ENCODE measurements at regions not wholly inside any gene's neighbourhood (a gene's known extent, or its start where the extent isn't known, plus 50 kb on each side); places are given as distances from the start of the nearest gene placed in this dataset.

GRCh38 chr15:97162805-97163495 is 797.6 kb upstream of the ARRDC4 start:
- DNase-seq (ENCODE audit: low read depth in 2 of 2): no peak

GRCh38 chr15:97165205-97165604 is 795.3 kb upstream of the ARRDC4 start:
- no peak for DNase-seq (ENCODE audit: low read depth in 2 of 2)

DNA sequence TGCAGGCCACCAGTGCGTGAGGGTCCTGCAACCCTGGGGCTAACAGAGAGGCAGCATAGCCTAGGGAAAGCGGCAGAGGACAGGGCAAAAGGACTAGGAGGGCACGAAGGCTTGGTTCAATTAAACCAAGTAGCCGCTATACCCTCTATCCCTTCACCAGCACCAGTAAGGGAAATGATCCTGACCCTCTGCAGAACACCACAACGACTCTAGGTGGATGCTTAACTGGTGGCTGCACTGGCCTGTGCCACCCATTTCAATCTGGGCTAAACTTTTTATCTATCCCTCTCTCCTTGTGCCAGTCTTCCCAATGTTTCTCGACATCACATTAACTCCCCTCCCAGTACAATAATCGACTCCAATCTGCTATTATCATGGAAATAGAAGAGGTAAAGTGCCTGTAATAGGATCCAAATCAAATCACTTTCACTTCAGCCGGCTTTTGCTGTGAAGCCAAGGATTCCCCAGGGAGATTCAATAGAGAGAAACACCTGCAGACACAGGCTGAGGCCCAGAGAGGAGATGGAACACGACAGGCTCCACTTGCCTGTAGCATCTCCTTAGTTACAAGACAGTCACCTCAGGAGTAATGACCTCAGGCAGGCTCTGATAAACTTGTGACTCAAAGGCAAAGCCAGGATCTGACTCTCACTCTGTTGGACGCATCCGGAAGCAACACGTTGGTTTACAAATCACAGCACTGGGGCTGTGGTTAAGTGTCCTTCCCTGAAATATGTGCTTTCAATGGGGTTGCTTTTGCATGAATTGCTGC is 791.6 kb upstream of the ARRDC4 start:
- no peak for DNase-seq (ENCODE audit: low read depth in 2 of 2)

GRCh38 chr15:97171556-97171955 is 788.9 kb upstream of the ARRDC4 start:
- no peak for DNase-seq (ENCODE audit: low read depth in 2 of 2)

- no peak for DNase-seq (ENCODE audit: low read depth in 2 of 2)
Observed at GRCh38 chr15:97174886-97175540, 785.5 kb upstream of the ARRDC4 start.

- DNase-seq (ENCODE audit: low read depth in 2 of 2): no peak
Observed at GRCh38 chr15:97177151-97177577, 783.3 kb upstream of the ARRDC4 start.

- DNase-seq (ENCODE audit: low read depth in 2 of 2): no peak
Observed at GRCh38 chr15:97182581-97182980, 777.9 kb upstream of the ARRDC4 start.

GRCh38 chr15:97189162-97189780 is 771.2 kb upstream of the ARRDC4 start:
- no peak for DNase-seq (ENCODE audit: low read depth in 2 of 2)

GRCh38 chr15:97194750-97195149 is 765.8 kb upstream of the ARRDC4 start:
- no peak for DNase-seq (ENCODE audit: low read depth in 2 of 2)

DNA sequence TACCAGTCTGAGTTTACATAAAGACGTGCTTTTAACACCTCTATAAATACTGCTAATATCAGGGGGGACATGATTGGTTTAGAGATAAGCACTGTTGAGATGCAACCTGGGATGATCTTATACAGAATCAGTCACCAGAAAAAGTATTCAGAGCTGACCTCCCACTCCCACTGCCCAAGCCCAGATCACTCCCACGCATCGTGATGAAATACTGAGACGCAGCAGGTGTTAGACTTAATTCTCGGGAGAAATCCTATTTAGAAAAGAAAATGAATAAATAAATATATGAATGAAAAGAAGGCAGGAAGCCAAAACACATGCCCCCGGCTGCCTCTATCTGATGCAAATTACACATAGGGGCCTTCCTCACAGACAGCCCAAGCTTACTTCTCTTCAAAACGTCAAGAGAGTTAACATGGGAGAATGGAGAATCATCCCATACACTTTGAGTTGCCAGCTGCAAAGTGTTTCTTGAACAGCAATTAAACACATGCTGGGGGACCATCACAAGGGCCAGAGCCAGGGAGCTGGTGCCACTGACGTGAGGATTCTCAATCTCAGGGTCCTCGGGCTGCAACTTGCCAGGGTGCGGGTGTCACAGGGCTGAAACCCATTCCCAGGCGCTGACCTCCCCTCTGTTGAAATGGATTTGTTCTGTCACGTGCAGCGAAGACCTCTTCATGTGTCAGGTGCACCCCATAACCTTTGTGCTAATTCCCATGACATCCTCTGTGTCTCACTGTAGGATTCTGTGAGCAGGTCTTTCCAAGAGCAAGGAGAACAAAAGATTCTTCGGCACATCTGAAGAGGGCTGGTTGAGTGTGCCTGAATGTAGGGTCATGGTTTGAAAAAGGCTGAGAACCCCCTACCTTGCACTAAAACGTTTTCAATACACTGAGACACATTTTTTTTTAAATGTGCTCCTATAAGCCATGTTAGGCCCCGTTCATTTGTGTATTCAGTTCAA is 764.2 kb upstream of the ARRDC4 start:
- no peak for DNase-seq (ENCODE audit: low read depth in 2 of 2)

GRCh38 chr15:97199393-97200051 is 761.0 kb upstream of the ARRDC4 start:
- DNase-seq (ENCODE audit: low read depth in 2 of 2): no peak

DNA sequence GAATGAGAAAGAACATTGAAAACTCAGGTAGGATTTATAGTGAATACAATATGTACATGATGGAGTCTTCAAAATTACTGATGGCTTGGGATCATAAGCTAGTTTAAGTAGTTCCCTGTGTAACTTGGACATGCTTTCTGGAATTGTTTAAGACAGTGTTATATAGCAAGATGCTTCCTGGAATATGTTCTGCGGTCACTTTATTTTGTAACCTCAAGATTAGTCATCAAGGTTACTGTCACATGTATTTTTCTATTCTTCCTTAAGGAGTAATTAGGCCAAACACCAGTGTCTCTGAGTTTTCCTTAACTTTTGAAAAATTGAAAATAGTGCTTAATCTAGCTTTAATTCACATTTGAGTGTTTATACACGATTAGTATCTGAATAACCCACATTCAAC is 760.3 kb upstream of the ARRDC4 start:
- no peak for DNase-seq (ENCODE audit: low read depth in 2 of 2)

DNA sequence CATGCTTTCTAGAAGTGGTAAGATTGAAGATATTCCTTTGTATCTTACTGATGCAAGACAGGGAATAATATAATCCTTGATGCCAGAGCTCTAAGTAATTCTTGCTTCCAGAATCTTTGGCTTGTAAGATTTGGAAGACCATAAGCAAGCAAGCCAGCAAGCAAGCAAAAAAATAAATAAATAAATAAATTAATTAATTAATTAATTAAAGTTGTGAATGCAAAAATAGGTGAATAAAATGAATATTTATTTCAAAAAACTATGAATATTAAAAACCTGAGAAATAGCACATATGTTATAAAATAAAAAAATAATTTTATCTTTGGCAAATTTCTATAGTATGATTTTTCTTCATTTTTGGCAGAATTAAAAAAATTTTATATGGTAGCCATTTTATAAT is 750.2 kb upstream of the ARRDC4 start:
- DNase-seq (ENCODE audit: low read depth in 2 of 2): no peak

GRCh38 chr15:97215629-97216028 is 744.9 kb upstream of the ARRDC4 start:
- no peak for DNase-seq (ENCODE audit: low read depth in 2 of 2)

- no peak for DNase-seq (ENCODE audit: low read depth in 2 of 2)
Observed at GRCh38 chr15:97224191-97224641, 736.3 kb upstream of the ARRDC4 start.

GRCh38 chr15:97234851-97235610 is 725.5 kb upstream of the ARRDC4 start:
- DNase-seq (ENCODE audit: low read depth in 2 of 2): no peak

- no peak for DNase-seq (ENCODE audit: low read depth in 2 of 2)
Observed at GRCh38 chr15:97235611-97235985, 724.9 kb upstream of the ARRDC4 start.

DNA sequence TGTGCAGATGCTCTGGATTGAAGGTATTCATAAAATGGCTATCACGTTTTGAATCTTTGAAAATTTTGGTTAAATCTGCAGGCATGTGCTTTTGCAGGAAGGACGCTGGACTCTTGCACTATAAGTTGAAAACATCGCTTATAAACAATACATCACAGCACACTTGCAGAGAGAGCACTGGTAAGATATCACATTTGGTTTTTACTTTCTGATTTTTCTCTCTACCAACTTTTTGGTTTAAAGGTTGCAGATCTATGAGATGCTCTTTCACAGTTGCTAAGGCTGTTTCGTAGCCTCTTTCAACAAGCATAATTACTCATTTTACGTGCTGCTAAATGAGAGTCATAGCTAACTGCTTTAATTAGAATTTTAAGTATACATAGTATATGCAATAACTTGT is 724.4 kb upstream of the ARRDC4 start:
- DNase-seq (ENCODE audit: low read depth in 2 of 2): no peak

DNA sequence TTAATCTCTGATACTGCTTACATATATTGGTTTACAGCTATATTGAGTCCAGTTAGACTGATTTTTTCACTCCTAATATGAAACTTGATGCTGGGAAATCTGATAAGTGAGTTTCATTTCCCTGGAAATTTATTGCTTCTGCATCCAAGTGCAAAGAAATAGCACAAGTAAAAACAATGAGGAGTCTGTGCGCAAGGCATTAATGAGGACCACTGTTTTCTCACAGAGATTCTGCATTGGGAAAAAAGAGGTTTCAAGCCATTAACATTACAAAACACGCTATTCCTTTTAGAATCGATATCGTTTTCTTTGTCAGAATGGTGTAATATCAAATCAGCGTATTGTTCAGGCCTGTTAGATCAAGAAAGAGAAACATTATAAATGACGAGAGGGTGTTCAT is 723.3 kb upstream of the ARRDC4 start:
- no peak for DNase-seq (ENCODE audit: low read depth in 2 of 2)

- no peak for DNase-seq (ENCODE audit: low read depth in 2 of 2)
Observed at GRCh38 chr15:97248376-97248775, 712.1 kb upstream of the ARRDC4 start.
